ENCODE measurements at regions not wholly inside any gene's neighbourhood (a gene's known extent, or its start where the extent isn't known, plus 50 kb on each side); places are given as distances from the start of the nearest gene placed in this dataset.

DNA sequence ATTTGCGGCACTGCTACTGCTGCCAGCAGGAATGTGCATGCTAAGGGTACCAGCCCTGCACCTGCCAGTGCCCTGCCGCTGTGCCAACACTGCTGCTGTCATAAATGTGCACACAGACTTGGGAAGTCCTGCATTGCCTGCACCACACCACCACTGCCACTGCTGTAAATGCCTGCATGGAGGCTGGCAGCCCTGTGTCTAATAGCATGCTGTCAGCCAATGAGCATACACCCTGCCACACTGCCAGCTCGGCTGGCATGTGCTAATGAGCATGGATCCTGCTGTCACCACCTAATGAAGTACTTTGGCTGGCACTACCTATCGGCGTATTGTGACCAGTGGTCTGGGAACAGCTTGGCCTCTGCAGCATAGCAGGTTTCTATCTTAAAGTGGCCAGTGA is 981.8 kb upstream of the GBE1 start:
- no peak overlapping the region for H3K4me3 ChIP-seq (ENCODE audit: low read length)
- DNase-seq (ENCODE audit: low read depth), result no peak
- TF ChIP-seq, protein P1, sequence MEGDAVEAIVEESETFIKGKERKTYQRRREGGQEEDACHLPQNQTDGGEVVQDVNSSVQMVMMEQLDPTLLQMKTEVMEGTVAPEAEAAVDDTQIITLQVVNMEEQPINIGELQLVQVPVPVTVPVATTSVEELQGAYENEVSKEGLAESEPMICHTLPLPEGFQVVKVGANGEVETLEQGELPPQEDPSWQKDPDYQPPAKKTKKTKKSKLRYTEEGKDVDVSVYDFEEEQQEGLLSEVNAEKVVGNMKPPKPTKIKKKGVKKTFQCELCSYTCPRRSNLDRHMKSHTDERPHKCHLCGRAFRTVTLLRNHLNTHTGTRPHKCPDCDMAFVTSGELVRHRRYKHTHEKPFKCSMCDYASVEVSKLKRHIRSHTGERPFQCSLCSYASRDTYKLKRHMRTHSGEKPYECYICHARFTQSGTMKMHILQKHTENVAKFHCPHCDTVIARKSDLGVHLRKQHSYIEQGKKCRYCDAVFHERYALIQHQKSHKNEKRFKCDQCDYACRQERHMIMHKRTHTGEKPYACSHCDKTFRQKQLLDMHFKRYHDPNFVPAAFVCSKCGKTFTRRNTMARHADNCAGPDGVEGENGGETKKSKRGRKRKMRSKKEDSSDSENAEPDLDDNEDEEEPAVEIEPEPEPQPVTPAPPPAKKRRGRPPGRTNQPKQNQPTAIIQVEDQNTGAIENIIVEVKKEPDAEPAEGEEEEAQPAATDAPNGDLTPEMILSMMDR (IDR thresholded peaks at IDR 0.05; ENCODE audit: insufficient read depth, low read depth, low read length, missing control alignments), result no peak

DNA sequence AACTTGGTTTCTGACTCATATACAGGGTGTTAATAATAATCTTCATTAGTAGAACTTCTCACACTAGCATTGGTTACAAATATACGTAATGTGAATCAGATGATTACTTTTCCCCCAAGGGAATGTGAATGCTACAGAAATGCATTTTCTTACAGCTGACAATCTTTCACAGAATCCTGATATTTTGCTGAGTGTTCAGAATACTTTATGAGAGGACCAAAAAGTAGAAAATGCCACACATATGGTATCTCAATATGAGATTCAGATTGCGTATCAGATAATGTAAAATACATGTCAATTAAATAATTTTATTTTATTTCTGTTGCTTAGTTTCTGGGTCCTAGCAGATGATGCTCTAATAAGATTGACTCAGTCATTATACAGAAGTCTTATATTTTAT is 979.9 kb upstream of the GBE1 start:
- TF ChIP-seq, protein P1 (IDR thresholded peaks at IDR 0.05; ENCODE audit: insufficient read depth, low read depth, low read length, missing control alignments), result no peak
- DNase-seq (ENCODE audit: low read depth), result no peak

DNA sequence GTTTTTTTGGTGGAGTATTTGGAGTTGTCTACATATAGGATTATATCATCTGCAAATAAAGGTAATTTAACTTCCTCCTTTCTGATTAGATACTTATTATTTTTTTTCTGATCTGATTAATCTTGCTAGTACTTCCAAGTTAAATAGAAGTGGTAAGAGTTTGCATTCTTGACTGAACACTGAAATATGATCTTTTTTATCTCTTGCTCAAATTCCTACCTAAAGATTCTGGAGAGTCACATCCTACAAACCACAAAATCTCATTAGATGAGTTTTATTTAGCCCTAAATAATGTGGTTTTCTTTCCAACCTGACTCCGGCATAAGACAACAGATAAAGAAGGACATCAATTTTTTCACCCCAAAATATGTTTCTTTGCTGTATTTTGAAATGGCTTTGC is 977.9 kb upstream of the GBE1 start:
- DNase-seq (ENCODE audit: low read depth), result no peak
- TF ChIP-seq, protein P1 (IDR thresholded peaks at IDR 0.05; ENCODE audit: insufficient read depth, low read depth, low read length, missing control alignments), result no peak
- H3K4me3 ChIP-seq (ENCODE audit: low read length), result no peak overlapping the region

More for the DNA sequence above, 979.9 kb upstream of the GBE1 start:
- no peak overlapping the region for H3K4me3 ChIP-seq (ENCODE audit: low read length)

DNA sequence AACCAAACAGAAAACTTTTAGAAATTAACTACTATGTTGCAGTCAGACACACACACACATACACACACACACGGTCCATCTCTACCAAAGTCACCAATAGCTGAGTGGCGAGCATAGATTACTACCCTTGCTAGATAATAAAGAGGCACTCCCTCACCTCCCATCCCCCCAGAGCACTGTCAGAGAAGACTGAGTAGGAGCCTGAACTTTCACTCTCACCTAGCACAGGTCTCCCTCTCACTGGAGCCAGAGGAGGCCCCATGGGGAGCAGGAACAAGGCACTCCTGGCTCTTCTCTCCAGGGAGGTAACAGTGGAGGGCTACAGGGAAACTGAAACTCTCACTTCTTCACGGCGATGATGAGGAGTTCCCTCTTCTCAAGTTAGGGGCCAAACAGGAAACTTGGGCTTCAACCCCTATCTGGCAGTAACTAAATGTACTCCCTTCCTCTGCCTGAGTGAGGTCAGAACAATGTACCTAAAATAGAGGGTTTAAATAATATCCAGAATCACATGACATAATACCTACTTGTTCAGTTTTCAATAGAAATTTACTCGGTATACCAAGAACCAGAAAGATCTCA is 975.3 kb upstream of the GBE1 start:
- TF ChIP-seq, protein P1 (IDR thresholded peaks at IDR 0.05; ENCODE audit: insufficient read depth, low read depth, low read length, missing control alignments), result no peak
- no peak for DNase-seq (ENCODE audit: low read depth)
- H3K4me3 ChIP-seq (ENCODE audit: low read length), result no peak overlapping the region

DNA sequence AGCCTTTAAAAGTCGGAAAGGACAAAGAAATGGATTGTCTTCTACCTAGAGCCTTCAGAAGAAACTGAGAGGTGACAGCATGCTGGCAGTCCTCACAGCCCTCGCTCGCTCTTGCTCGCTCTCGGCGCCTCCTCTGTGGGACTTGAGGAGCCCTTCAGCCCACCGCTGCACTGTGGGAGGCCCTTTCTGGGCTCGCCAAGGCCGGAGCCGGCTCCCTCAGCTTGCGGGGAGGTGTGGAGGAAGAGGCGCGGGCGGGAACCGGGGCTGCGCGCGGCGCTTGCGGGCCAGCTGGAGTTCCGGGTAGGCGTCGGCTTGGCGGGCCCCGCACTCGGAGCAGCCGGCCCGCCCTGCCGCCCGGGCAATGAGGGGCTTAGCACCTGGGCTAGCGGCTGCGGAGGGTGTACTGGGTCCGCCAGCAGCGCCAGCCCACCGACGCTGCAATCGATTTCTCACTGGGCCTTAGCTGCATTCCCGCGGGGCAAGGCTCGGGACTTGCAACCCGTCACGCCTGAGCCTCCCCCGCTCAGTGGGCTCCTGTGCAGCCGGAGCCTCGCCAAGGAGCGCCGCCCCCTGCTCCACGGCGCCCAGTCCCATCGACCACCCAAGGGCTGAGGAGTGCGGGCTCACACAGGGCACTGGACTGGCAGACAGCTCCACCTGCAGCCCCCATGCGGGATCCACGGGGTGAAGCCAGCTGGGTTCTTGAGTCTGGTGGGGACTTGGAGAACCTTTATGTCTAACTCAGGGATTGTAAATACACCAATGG is 953.8 kb upstream of the GBE1 start:
- TF ChIP-seq, protein P1 (IDR thresholded peaks at IDR 0.05; ENCODE audit: insufficient read depth, low read depth, low read length, missing control alignments), result no peak
- no peak for DNase-seq (ENCODE audit: low read depth)
- no peak overlapping the region for H3K4me3 ChIP-seq (ENCODE audit: low read length)

DNA sequence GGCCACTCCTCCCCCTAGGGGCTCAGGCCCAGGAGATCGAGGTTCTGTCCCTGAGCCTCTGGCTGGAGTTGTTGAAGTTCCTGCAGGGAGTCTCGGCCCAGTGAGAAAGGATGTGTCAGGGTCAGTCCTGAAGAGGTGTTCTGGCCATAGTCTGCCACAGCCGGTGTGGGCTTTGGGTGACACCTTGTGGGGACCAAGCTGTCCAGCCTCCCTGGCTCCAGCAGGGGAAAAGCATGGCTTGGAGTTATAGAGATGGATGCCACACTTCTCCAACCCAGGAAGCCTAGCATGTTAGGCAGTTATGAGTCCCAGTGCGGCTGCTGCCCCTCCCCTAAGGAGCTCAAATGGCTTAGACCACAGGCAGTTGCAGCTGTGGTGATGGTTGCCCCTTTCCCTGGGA is 945.6 kb upstream of the GBE1 start:
- DNase-seq (ENCODE audit: low read depth), result peak; percentile 11
- TF ChIP-seq, protein P1 (IDR thresholded peaks at IDR 0.05; ENCODE audit: insufficient read depth, low read depth, low read length, missing control alignments), result peak; percentile 28
- no peak overlapping the region for H3K4me3 ChIP-seq (ENCODE audit: low read length)

DNA sequence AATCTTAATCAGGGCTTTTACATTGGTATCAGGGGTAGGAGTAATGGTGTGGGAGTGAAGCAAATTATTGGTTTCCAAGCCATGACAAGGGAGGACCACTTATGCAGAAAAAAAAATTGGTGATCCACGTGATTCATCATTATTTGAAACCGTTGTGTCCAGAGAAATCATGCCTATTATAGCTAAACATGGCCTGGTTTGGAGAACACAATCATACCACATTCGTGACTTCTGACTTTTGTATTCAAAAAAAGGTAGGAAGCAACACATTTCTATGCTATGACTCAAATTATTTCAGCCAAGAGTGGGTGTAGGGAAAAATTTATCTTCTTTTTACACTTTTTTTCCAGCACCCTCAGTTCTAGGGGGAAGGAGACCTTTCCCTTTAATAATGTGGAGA is 924.3 kb upstream of the GBE1 start:
- TF ChIP-seq, protein P1 (IDR thresholded peaks at IDR 0.05; ENCODE audit: insufficient read depth, low read depth, low read length, missing control alignments), result no peak
- DNase-seq (ENCODE audit: low read depth), result no peak
- no peak overlapping the region for H3K4me3 ChIP-seq (ENCODE audit: low read length)

All from epithelial cell of esophagus (primary cell).